Suprapubic skin (tissue), 4 donors: ENCODE measurements at regions not wholly inside any gene's neighbourhood (a gene's known extent, or its start where the extent isn't known, plus 50 kb on each side); places are given as distances from the start of the nearest gene placed in this dataset.

Experiments
- EP300 ChIP-seq: sonication (generic); formaldehyde crosslinking; IDR thresholded peaks from one replicate; pipeline ENCODE4 v1.6.1; 2017; ENCODE audit warnings: antibody characterized with exemption
- POLR2A ChIP-seq, 2 donors: fragments of 450-650 bp; IDR thresholded peaks; one replicate each; pipeline ENCODE4 v1.6.1; 2017; ENCODE audit warnings: antibody characterized with exemption in 2 of 2, mild to moderate bottlenecking in 2 of 2, moderate library complexity in 2 of 2
- POLR2AphosphoS5 ChIP-seq, 3 donors: sonication (generic); formaldehyde crosslinking; IDR thresholded peaks; one replicate each; pipeline ENCODE4 v1.6.1; 2017; ENCODE audit warnings: antibody characterized with exemption in 3 of 3
- TF ChIP-seq, protein P1 (sequence below), 2 donors: fragments of 200-600 bp in 1 of 2; fragments of 450-650 bp in 1 of 2; sonication (generic) in 1 of 2; IDR thresholded peaks; one replicate each; pipeline ENCODE4 v1.5.1; 2016 to 2019; ENCODE audit warnings: antibody characterized with exemption in 2 of 2, mild to moderate bottlenecking in 1 of 2, moderate library complexity in 1 of 2

DNA sequence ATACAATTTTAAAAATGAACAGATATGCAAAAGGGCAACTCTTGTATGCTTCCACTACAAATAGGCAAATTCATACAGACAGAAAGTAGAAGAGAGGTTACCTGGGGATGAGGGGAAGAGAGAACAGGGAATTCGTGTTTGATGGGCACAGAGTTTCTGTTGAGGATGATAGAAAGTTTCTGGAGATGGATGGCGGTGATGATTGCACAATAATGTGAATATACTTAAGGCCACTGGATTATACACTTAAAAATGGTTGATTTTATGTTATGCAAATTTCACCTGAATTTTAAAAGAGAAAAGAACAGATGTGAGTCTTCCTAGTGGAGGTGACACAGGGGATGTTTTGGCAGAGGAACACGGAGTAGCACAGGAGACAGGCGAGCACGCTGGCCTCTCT is 89.3 kb downstream of the TEX36 start:
- no peak for TF ChIP-seq POLR2A (IDR thresholded peaks at IDR 0.05)
- TF ChIP-seq POLR2AphosphoS5 (IDR thresholded peaks at IDR 0.05), result no peak
- TF ChIP-seq, protein P1, sequence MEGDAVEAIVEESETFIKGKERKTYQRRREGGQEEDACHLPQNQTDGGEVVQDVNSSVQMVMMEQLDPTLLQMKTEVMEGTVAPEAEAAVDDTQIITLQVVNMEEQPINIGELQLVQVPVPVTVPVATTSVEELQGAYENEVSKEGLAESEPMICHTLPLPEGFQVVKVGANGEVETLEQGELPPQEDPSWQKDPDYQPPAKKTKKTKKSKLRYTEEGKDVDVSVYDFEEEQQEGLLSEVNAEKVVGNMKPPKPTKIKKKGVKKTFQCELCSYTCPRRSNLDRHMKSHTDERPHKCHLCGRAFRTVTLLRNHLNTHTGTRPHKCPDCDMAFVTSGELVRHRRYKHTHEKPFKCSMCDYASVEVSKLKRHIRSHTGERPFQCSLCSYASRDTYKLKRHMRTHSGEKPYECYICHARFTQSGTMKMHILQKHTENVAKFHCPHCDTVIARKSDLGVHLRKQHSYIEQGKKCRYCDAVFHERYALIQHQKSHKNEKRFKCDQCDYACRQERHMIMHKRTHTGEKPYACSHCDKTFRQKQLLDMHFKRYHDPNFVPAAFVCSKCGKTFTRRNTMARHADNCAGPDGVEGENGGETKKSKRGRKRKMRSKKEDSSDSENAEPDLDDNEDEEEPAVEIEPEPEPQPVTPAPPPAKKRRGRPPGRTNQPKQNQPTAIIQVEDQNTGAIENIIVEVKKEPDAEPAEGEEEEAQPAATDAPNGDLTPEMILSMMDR (IDR thresholded peaks at IDR 0.05), result no peak
- TF ChIP-seq EP300, result no peak
